NCI-H526 treated with DMSO at 0.1 percent for 48 hours (cell line): ENCODE measurements at regions not wholly inside any gene's neighbourhood (a gene's known extent, or its start where the extent isn't known, plus 50 kb on each side); places are given as distances from the start of the nearest gene placed in this dataset.

Experiments used
- DNase-seq: peaks from one replicate; lab custom pipeline; 2025; lab: John Stamatoyannopoulos, UW

GRCh38 chr5:20649966-20650365 is 662.0 kb upstream of the CDH18 start:
- DNase-seq = no peak

- DNase-seq = no peak
Observed at GRCh38 chr5:20648981-20649380, 661.0 kb upstream of the CDH18 start.

- DNase-seq = no peak
Observed at GRCh38 chr5:20636686-20637085, 648.7 kb upstream of the CDH18 start.

GRCh38 chr5:20619591-20619990 is 631.6 kb upstream of the CDH18 start:
- DNase-seq = no peak

GRCh38 chr5:20618340-20618739 is 630.3 kb upstream of the CDH18 start:
- DNase-seq = no peak

GRCh38 chr5:20617841-20618240 is 629.8 kb upstream of the CDH18 start:
- DNase-seq = no peak

- no peak for DNase-seq
Observed at GRCh38 chr5:20615888-20616563, 628.0 kb upstream of the CDH18 start.

GRCh38 chr5:20611620-20612019 is 623.6 kb upstream of the CDH18 start:
- no peak for DNase-seq

GRCh38 chr5:20610681-20611080 is 622.7 kb upstream of the CDH18 start:
- no peak for DNase-seq

GRCh38 chr5:20609126-20609525 is 621.1 kb upstream of the CDH18 start:
- DNase-seq = no peak

GRCh38 chr5:20608567-20608966 is 620.6 kb upstream of the CDH18 start:
- no peak for DNase-seq

GRCh38 chr5:20605732-20606525 is 617.9 kb upstream of the CDH18 start:
- no peak for DNase-seq

- no peak for DNase-seq
Observed at GRCh38 chr5:20604992-20605391, 617.0 kb upstream of the CDH18 start.

GRCh38 chr5:20601678-20602100 is 613.7 kb upstream of the CDH18 start:
- peak; percentile 8 for DNase-seq

GRCh38 chr5:20590356-20590755 is 602.4 kb upstream of the CDH18 start:
- DNase-seq = no peak

GRCh38 chr5:20575571-20575970 is 587.6 kb upstream of the CDH18 start:
- DNase-seq = no peak

GRCh38 chr5:20574576-20574975 is 586.6 kb upstream of the CDH18 start:
- no peak for DNase-seq

GRCh38 chr5:20572614-20573013 is 584.6 kb upstream of the CDH18 start:
- no peak for DNase-seq

- DNase-seq = no peak
Observed at GRCh38 chr5:20570486-20570885, 582.5 kb upstream of the CDH18 start.

GRCh38 chr5:20562544-20562943 is 574.5 kb upstream of the CDH18 start:
- DNase-seq = no peak

- DNase-seq = no peak
Observed at GRCh38 chr5:20559845-20560244, 571.8 kb upstream of the CDH18 start.

GRCh38 chr5:20556115-20556763 is 568.2 kb upstream of the CDH18 start:
- no peak for DNase-seq

- no peak for DNase-seq
Observed at GRCh38 chr5:20555034-20555433, 567.0 kb upstream of the CDH18 start.
